AG04449 (cell line): ENCODE measurements at regions not wholly inside any gene's neighbourhood (a gene's known extent, or its start where the extent isn't known, plus 50 kb on each side); places are given as distances from the start of the nearest gene placed in this dataset.

Source experiments
- CTCF ChIA-PET: fragments of 350-600 bp; formaldehyde crosslinking; extraction: SDS; loops from one replicate; lab custom pipeline; 2021; ENCODE audit warnings: antibody characterized with exemption; lab: Yijun Ruan, JAX
- POLR2A ChIA-PET: fragments of 400-600, 350-600 bp; formaldehyde crosslinking; extraction: SDS; loops from one replicate; lab custom pipeline; 2020; ENCODE audit warnings: antibody characterized with exemption, inconsistent platforms; lab: Yijun Ruan, JAX
- DNase-seq: peaks from one replicate; pipeline ENCODE4 v3.0.0-alpha.2; 2010; ENCODE audit warnings: low read depth, low spot score
- H3K4me3 ChIP-seq: 2 replicates; pipeline ENCODE4 v1.5.1; 2011; ENCODE audit warnings: low read depth, mild to moderate bottlenecking, control low read depth, low read length
- TF ChIP-seq, protein P1 (sequence below): IDR thresholded peaks from one replicate; pipeline ENCODE4 v1.5.1; 2011; ENCODE audit warnings: mild to moderate bottlenecking, moderate library complexity, low read length, control low read depth, inconsistent platforms; ENCODE audit not compliant: insufficient read depth; ENCODE audit errors: missing control alignments

DNA sequence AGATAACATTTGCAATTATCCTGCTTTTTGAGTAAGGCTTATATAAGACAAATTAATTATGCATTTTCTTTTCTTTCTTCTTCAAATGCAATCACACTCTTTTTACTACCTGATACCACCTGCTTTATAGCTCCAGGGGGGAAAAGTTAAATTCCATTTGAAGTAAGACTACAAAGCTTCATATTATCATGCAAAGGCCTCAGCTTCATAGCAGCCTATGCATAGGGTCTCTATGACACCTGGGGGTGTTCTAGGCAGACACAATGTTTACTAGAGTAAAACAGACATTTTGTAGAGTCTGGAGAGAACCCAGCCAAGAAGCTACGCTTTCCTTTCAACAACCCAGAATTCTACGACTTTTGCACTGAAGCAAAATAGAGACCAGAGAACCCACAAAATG, 148.0 kb downstream of the MCHR2 start:
- no peak for DNase-seq
- no peak overlapping the region for H3K4me3 ChIP-seq
- TF ChIP-seq, protein P1, sequence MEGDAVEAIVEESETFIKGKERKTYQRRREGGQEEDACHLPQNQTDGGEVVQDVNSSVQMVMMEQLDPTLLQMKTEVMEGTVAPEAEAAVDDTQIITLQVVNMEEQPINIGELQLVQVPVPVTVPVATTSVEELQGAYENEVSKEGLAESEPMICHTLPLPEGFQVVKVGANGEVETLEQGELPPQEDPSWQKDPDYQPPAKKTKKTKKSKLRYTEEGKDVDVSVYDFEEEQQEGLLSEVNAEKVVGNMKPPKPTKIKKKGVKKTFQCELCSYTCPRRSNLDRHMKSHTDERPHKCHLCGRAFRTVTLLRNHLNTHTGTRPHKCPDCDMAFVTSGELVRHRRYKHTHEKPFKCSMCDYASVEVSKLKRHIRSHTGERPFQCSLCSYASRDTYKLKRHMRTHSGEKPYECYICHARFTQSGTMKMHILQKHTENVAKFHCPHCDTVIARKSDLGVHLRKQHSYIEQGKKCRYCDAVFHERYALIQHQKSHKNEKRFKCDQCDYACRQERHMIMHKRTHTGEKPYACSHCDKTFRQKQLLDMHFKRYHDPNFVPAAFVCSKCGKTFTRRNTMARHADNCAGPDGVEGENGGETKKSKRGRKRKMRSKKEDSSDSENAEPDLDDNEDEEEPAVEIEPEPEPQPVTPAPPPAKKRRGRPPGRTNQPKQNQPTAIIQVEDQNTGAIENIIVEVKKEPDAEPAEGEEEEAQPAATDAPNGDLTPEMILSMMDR = no peak
- POLR2A ChIA-PET = no interaction called here
- CTCF ChIA-PET = interaction anchor here (0.7 to 1.1 kb wide), 2 partner anchors 21 to 23 kb away, joined by 3 read pairs; no protein-coding TSS in a partner anchor

DNA sequence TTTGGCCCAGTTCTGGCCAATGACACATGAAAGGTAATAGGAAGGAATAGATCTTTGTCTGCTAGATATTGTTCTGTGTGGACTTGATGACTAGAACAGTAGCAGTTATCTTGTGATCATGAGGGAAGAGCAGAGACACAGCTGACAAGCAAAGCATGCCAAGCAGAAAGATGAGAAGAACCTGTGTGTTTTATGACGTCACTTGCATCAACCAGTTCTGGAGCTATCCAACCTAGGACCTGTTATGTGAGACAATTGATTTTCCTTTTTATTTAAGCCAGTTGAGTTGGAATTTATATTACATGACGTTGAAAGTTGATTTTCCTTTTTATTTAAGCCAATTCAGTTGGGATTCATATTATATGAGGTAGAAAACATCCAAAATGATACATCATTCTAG, 143.2 kb downstream of the MCHR2 start:
- no peak overlapping the region for H3K4me3 ChIP-seq
- CTCF ChIA-PET = interaction anchor here (1.2 to 1.6 kb wide), 2 partner anchors 18 to 54 kb away, joined by 3 to 9 read pairs; no protein-coding TSS in a partner anchor
- POLR2A ChIA-PET = no interaction called here
- TF ChIP-seq, protein P1 = no peak
- DNase-seq = no peak

DNA sequence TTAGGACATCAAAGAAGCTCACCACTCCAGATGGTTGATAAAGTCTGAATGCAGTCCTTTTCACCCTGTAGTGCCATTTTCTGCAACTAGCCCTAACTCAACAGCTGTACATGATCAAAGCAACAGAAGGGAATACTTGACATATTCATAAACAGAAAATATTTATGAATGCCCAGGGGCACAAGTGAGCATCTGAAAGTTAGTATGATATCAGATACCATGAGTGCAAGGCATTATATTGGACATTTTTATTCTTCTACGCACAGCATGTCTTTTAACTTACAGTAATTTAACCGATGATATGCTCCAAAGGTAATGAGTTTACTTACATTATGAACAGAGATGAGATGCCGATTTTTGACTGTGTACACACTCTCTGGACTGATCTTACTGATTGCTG, 142.0 kb downstream of the MCHR2 start:
- no peak for DNase-seq
- TF ChIP-seq, protein P1 = no peak
- H3K4me3 ChIP-seq = no peak overlapping the region
- ChIA-PET POLR2A (no interaction called here), CTCF (interaction anchor here (1.5 kb wide), 1 partner anchor 16 kb away, joined by 4 read pairs; no protein-coding TSS in a partner anchor)

DNA sequence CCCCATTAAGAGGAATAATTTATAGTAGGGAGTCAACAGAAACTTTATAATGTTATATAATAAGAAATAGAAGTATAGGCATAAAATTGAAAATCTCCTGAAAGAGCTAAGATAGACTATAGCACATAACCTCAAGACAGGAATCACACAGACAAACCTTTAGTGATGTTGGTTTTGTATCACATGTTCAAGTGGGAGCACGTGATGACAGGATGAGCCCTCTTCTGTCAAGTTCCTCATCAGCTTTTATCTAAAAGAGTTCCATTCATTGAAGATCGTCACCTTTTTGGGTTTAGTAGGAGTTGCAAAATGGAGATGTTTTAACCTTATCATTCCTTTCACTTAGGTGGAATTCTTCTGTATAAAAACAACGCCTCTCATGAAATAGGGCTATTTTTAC, 127.0 kb downstream of the MCHR2 start:
- no peak for DNase-seq
- CTCF ChIA-PET = interaction anchor here (0.7 to 10.6 kb wide), 16 partner anchors 8 to 797 kb away, joined by 3 to 350 read pairs (median 17); no protein-coding TSS in a partner anchor
- no peak overlapping the region for H3K4me3 ChIP-seq
- TF ChIP-seq, protein P1 = no peak
- POLR2A ChIA-PET = no interaction called here

DNA sequence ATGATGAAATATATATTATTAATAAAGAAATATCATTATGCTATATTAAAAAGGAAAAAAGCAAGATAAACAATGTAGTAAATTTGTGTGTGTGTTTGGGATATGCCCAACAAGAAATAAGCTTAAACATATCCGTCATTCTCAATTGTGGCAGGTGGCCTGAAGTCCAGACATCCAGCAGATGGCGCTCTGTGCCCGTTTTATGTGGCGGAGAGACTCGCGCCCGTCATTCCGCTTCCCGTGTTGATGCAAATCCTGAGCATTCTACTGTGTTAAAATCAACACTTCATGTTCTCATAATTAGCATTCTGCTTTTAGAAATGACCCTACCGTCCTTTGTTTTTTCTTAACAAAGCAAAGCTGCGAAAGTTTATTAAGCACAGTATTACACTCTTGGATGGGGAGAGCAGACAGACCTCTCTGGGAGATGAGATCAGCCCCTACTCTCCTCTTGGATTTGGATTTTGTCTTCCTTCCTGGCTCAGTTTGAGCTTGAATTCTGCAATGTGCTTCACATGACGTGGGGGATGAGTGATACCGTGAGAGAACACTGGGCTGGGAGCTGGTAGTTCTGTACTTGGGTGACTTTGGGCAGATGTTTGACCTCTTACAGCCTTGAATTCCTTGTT, 125.8 kb downstream of the MCHR2 start:
- TF ChIP-seq, protein P1 = peak; percentile 80
- ChIA-PET CTCF (interaction anchor here (0.7 to 10.6 kb wide), 48 partner anchors 9 to 973 kb away, joined by 3 to 350 read pairs (median 5); partner anchors contain the start of gene MCHR2), POLR2A (no interaction called here)
- DNase-seq = no peak
- H3K4me3 ChIP-seq = peak overlapping the region; percentile 24
